ENCODE measurements at regions not wholly inside any gene's neighbourhood (a gene's known extent, or its start where the extent isn't known, plus 50 kb on each side); places are given as distances from the start of the nearest gene placed in this dataset.

GRCh38 chrX:111013778-111014455 is 82.1 kb upstream of the PAK3 start:
- no peak for DNase-seq (ENCODE audit: low read depth)
- TF ChIP-seq CTCF (IDR thresholded peaks at IDR 0.05; ENCODE audit: insufficient read depth, low read depth, low read length, missing control alignments) = no peak
- no peak overlapping the region for H3K4me3 ChIP-seq (ENCODE audit: low read depth, low read length)

GRCh38 chrX:111010111-111010510 is 85.9 kb upstream of the PAK3 start:
- H3K4me3 ChIP-seq (ENCODE audit: low read depth, low read length) = no peak overlapping the region
- no peak for TF ChIP-seq CTCF (IDR thresholded peaks at IDR 0.05; ENCODE audit: insufficient read depth, low read depth, low read length, missing control alignments)
- DNase-seq (ENCODE audit: low read depth) = no peak

DNA sequence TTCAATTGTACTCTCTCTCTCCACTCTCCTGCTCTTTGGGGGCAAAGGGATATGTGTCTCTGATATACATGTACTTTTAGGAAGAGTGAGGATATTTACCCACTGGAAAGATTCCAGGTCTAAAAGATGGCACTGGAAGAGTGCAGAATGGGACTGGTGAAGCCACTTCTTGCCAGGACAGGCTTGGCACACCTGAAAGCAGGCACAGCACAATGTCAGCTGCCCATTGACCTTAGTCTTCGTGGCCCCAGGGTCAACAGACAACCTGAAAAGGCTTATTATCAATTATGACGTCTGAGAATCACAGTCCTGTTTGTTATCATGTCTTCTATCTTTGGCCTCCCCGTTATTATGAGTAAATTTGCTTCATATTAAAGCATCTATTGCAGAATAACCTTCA is 86.7 kb upstream of the PAK3 start:
- H3K4me3 ChIP-seq (ENCODE audit: low read depth, low read length) = no peak overlapping the region
- no peak for TF ChIP-seq CTCF (IDR thresholded peaks at IDR 0.05; ENCODE audit: insufficient read depth, low read depth, low read length, missing control alignments)
- no peak for DNase-seq (ENCODE audit: low read depth)

- no peak for DNase-seq (ENCODE audit: low read depth)
- no peak for TF ChIP-seq CTCF (IDR thresholded peaks at IDR 0.05; ENCODE audit: insufficient read depth, low read depth, low read length, missing control alignments)
- no peak overlapping the region for H3K4me3 ChIP-seq (ENCODE audit: low read depth, low read length)
Observed at GRCh38 chrX:111008126-111008525, 87.9 kb upstream of the PAK3 start.

DNA sequence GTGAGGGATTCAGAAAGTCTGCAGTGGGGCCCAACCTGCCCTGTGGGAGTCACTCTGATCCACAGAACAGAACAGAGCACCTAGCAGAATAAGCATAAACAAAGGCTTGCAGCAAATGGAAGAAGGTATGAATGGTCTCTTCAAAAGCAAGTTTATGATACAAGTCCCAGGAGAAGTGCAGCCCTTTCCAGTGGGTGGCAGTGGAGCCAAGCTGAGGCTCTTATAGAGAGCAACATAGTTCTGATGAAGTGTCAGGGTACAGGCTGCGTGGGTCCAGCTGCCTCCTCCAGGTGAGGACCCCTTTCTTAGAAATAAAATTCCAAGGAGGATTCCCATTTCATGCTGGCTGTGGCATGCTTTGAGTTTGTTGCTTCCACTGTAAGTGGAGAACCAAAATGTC is 88.8 kb upstream of the PAK3 start:
- no peak for DNase-seq (ENCODE audit: low read depth)
- TF ChIP-seq CTCF (IDR thresholded peaks at IDR 0.05; ENCODE audit: insufficient read depth, low read depth, low read length, missing control alignments) = no peak
- H3K4me3 ChIP-seq (ENCODE audit: low read depth, low read length) = no peak overlapping the region

DNA sequence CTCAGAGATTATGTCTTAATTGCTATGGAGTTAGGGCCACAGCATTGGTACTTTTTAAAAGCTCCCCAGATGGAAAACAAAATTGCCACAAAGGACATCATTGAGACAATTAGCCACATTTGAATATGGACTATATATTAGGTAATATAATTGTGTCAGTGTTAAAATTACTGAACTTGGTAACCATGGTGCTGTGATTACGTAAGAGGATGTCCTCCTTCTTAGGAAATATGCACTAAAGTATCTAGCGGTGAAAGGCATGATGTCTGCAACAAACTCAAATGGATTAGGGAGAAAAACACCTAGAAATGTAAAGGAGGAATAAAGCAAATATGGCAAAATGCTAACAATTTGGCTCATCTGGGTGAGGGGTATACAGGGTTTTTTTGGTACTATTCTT is 89.9 kb upstream of the PAK3 start:
- no peak for TF ChIP-seq CTCF (IDR thresholded peaks at IDR 0.05; ENCODE audit: insufficient read depth, low read depth, low read length, missing control alignments)
- H3K4me3 ChIP-seq (ENCODE audit: low read depth, low read length) = no peak overlapping the region
- DNase-seq (ENCODE audit: low read depth) = no peak

DNA sequence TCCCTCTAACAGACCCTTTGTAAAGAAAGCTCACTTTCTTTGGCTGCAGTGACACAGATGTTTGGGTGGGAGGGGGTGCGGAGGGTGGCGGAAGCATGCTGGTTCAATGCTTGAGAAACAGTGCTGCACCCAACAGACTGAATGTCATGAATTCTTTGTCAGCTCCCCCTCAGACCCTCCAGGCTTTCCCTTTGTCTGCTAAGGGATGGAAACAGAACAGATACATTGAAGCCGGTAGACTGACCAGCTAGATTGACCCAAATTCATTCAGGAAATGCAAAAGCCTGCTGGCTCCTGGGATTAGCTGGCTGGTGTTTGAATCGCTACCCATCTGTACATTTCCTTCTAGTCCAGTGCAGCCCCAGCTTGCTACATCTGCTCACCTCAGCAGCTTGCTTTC is 90.8 kb upstream of the PAK3 start:
- H3K4me3 ChIP-seq (ENCODE audit: low read depth, low read length) = no peak overlapping the region
- no peak for DNase-seq (ENCODE audit: low read depth)
- TF ChIP-seq CTCF (IDR thresholded peaks at IDR 0.05; ENCODE audit: insufficient read depth, low read depth, low read length, missing control alignments) = no peak
